GM12878 (cell line): ENCODE measurements at regions not wholly inside any gene's neighbourhood (a gene's known extent, or its start where the extent isn't known, plus 50 kb on each side); places are given as distances from the start of the nearest gene placed in this dataset.

Source experiments
- ATAC-seq: fragments of 200-7000 bp; cut with Tn5 transposase; 3 replicates; pipeline ENCODE4 v1.9.1; 2020; ENCODE audit warnings: mild to moderate bottlenecking, moderate library complexity
- BruUV-seq: library from RNA; stranded (reverse); fragments of 400-500 nt; replicated peaks from 2 replicates; lab custom pipeline; 2021; lab: Mats Ljungman, UMichigan
- CTCF ChIA-PET: fragments of 300-600 bp; sonication (Branson Sonifier 250); formaldehyde crosslinking; extraction: SDS; loops from one replicate; lab custom pipeline; 2021; ENCODE audit warnings: inconsistent platforms; lab: Yijun Ruan, JAX
- POLR2A ChIA-PET: fragments of 350-600 bp; formaldehyde crosslinking; extraction: SDS; loops from one replicate; lab custom pipeline; 2021; ENCODE audit warnings: inconsistent platforms; lab: Charles Lee
- RAD21 ChIA-PET: fragments of 300-600 bp; sonication (Branson Sonifier 250); formaldehyde crosslinking; loops from one replicate; lab custom pipeline; 2023; ENCODE audit warnings: antibody characterized with exemption; ENCODE audit not compliant: unreplicated experiment; lab: Charles Lee
- SMC1A ChIA-PET: fragments of 300-600 bp; sonication (Branson Sonifier 250); formaldehyde crosslinking; loops from one replicate; lab custom pipeline; 2023; ENCODE audit not compliant: unreplicated experiment, uncharacterized antibody; lab: Charles Lee
- DNase-seq: peaks from one replicate; pipeline ENCODE4 v3.0.0-alpha.2; 2011; ENCODE audit warnings: low read depth, low spot score
- FAIRE-seq: peaks from 3 replicates; lab custom pipeline; 2011; peaks lifted over from hg19 to GRCh38; lab: Jason Lieb, UNC
- H2AFZ ChIP-seq: 2 replicates; pipeline ENCODE4 v1.6.0; 2011; ENCODE audit warnings: low read depth, low read length, control low read depth; ENCODE audit not compliant: control insufficient read depth
- H3K27ac ChIP-seq: 2 replicates; pipeline ENCODE4 v1.5.1; 2011; ENCODE audit warnings: control low read depth; ENCODE audit not compliant: control insufficient read depth, insufficient read depth
- H3K27me3 ChIP-seq, 2 experiments: replicated peaks in 1 of 2; 2 replicates each; pipeline versions ENCODE4 v1.6.0 to v1.6.1; 2011; ENCODE audit warnings: low read length in 1 of 2; ENCODE audit not compliant: control insufficient read depth in 2 of 2, insufficient read depth in 2 of 2
- H3K36me3 ChIP-seq, 2 experiments: 2 replicates each; pipeline ENCODE4 v1.5.1; 2011; ENCODE audit warnings: low read length in 1 of 2; ENCODE audit not compliant: control insufficient read depth in 2 of 2, insufficient read depth in 2 of 2
- H3K4me1 ChIP-seq: 2 replicates; pipeline ENCODE4 v1.6.1; 2011; ENCODE audit warnings: mild to moderate bottlenecking, low read length, moderate library complexity, mixed read lengths; ENCODE audit not compliant: control insufficient read depth, insufficient read depth
- H3K4me2 ChIP-seq: 2 replicates; pipeline ENCODE4 v1.6.0; 2011; ENCODE audit warnings: control low read depth; ENCODE audit not compliant: control insufficient read depth, insufficient read depth
- H3K4me3 ChIP-seq: fragments of 200-600 bp; sonication (generic); 2 replicates; pipeline ENCODE4 v1.5.1; 2016
- H3K79me2 ChIP-seq: 2 replicates; pipeline ENCODE4 v1.6.0; 2011; ENCODE audit warnings: low read length; ENCODE audit not compliant: control insufficient read depth, insufficient read depth
- H3K9ac ChIP-seq: 2 replicates; pipeline ENCODE4 v1.8.0; 2011; ENCODE audit warnings: low read length, control low read depth, mixed read lengths; ENCODE audit not compliant: control insufficient read depth, insufficient read depth
- H3K9me3 ChIP-seq: replicated peaks from 3 replicates; pipeline ENCODE4 v1.5.1; 2011; ENCODE audit warnings: mild to moderate bottlenecking, low read length; ENCODE audit not compliant: control insufficient read depth, insufficient read depth
- H4K20me1 ChIP-seq: 2 replicates; pipeline ENCODE4 v1.6.0; 2011; ENCODE audit not compliant: control insufficient read depth, insufficient read depth
- CHD4 ChIP-seq: fragments of 200-600 bp; sonication (generic); IDR thresholded peaks from 2 replicates; pipeline ENCODE4 v1.6.1; 2016; ENCODE audit warnings: mild to moderate bottlenecking
- FOXM1 ChIP-seq: IDR thresholded peaks from 2 replicates; pipeline ENCODE4 v1.6.1; 2012; ENCODE audit warnings: low read depth, mild to moderate bottlenecking, inconsistent platforms, low read length, moderate library complexity
- IKZF2 ChIP-seq, 2 experiments: fragments of 450-650 bp; IDR thresholded peaks; 2 replicates each; pipeline ENCODE4 v1.6.1; 2017; ENCODE audit warnings: mild to moderate bottlenecking in 2 of 2, moderate library complexity in 2 of 2
- NFXL1 ChIP-seq: fragments of 450-650 bp; IDR thresholded peaks from 2 replicates; pipeline ENCODE4 v1.6.1; 2017; ENCODE audit warnings: antibody characterized with exemption, mild to moderate bottlenecking, borderline replicate concordance
- PAX5 ChIP-seq: IDR thresholded peaks from 2 replicates; pipeline ENCODE4 v1.6.1; 2011; ENCODE audit warnings: low read depth, low read length, borderline replicate concordance
- RAD51 ChIP-seq: fragments of 450-650 bp; IDR thresholded peaks from 2 replicates; pipeline ENCODE4 v1.6.1; 2016; ENCODE audit warnings: moderate library complexity, mild to moderate bottlenecking, inconsistent platforms
- ZNF207 ChIP-seq: fragments of 450-650 bp; IDR thresholded peaks from 2 replicates; pipeline ENCODE4 v1.6.1; 2014; ENCODE audit warnings: antibody characterized with exemption, mild to moderate bottlenecking, borderline replicate concordance
- WGBS: methylation state at CpG from one replicate; pipeline ENCODE4 v1.1.6; 2016; ENCODE audit warnings: low lambda C conversion rate; ENCODE audit not compliant: insufficient replicate concordance, insufficient coverage; ENCODE audit errors: missing lambda C conversion rate; 5-methylcytosine and 5-hydroxymethylcytosine counted together
- in situ Hi-C: fragments of 300-500 bp; cut with MboI; formaldehyde crosslinking; loops from 9 replicates; pipeline ENCODE4 v1.14.3; 2018; ENCODE audit warnings: mixed read lengths
- intact Hi-C: fragments of 100-400 bp; cut with micrococcal nuclease; formaldehyde crosslinking; loops from one replicate; pipeline ENCODE4 v1.14.2; 2022; ENCODE audit not compliant: unreplicated experiment

GRCh38 chr20:50253101-50253500, 62.5 kb downstream of the CEBPB start:
- in situ Hi-C loops (no loop called here), intact Hi-C loops (no loop called here)
- Histone ChIP-seq H3K9ac (no peak overlapping the region), H2AFZ (no peak overlapping the region), H3K4me3 (no peak overlapping the region), H3K79me2 (no peaks in the 10 kb centered on the region), H3K4me2 (no peak overlapping the region), H3K4me1 (no peaks in the 10 kb centered on the region), H3K27ac (no peak overlapping the region), H4K20me1 (no peaks in the 10 kb centered on the region), H3K9me3 (no peaks in the 10 kb centered on the region), H3K27me3 (peaks cover 0 to 2% of the 10 kb centered on the region in 2 experiments; a peak in 2 of 4 replicates), H3K36me3 (no peaks in the 10 kb centered on the region)
- RAD21 ChIA-PET = no interaction called here
- TF ChIP-seq PAX5 = no peak
- BruUV-seq = no TSS peak
- no peak for ATAC-seq
- CTCF ChIA-PET = no interaction called here
- SMC1A ChIA-PET = no interaction called here
- DNase-seq = no peak
- FAIRE-seq = no peak
- POLR2A ChIA-PET = no interaction called here
- WGBS = 55% methylated on average over 10 of the region's 10 CpGs

GRCh38 chr20:50254466-50255079, 63.9 kb downstream of the CEBPB start:
- 20% methylated on average over 11 of the region's 11 CpGs for WGBS
- intact Hi-C loops = no loop called here

More at GRCh38 chr20:50254466-50255079, 63.9 kb downstream of the CEBPB start:
- TF ChIP-seq IKZF2 (IDR thresholded peaks at IDR 0.05) (no peak), ZNF207 (no peak), RAD51 (0 out of 2 replicates have a peak, but pooled peaks have one; percentile 33), FOXM1 (no peak), NFXL1 (no peak), CHD4 (no peak)
- Histone ChIP-seq H3K4me1 (no peaks in the 10 kb centered on the region), H3K9ac (no peak overlapping the region), H3K27me3 (peaks cover 0 to 2% of the 10 kb centered on the region in 2 experiments; a peak in 1 of 4 replicates), H2AFZ (no peak overlapping the region), H3K27ac (no peak overlapping the region), H4K20me1 (no peaks in the 10 kb centered on the region), H3K4me3 (no peak overlapping the region), H3K4me2 (no peak overlapping the region), H3K79me2 (no peaks in the 10 kb centered on the region), H3K9me3 (no peaks in the 10 kb centered on the region), H3K36me3 (no peaks in the 10 kb centered on the region)
- BruUV-seq = no TSS peak
- CTCF ChIA-PET = interaction anchor here (0.6 to 1.0 kb wide), 2 partner anchors 9 to 496 kb away, joined by 4 read pairs; no protein-coding TSS in a partner anchor
- in situ Hi-C loops = no loop called here
- POLR2A ChIA-PET = no interaction called here
- ATAC-seq = no peak
- RAD21 ChIA-PET = no interaction called here
- SMC1A ChIA-PET = no interaction called here
- DNase-seq = no peak
- FAIRE-seq = no peak
